Upper lobe of left lung (tissue), 4 donors: ENCODE measurements at regions not wholly inside any gene's neighbourhood (a gene's known extent, or its start where the extent isn't known, plus 50 kb on each side); places are given as distances from the start of the nearest gene placed in this dataset.

ENCODE experiments used
- CTCF ChIP-seq, 6 experiments: fragments of 450-650 bp in 4 of 6; fragments of 200-600 bp in 2 of 6; sonication (generic) in 2 of 6; IDR thresholded peaks; one replicate each; pipeline ENCODE4 v1.5.1; 2016 to 2019; ENCODE audit warnings: antibody characterized with exemption in 6 of 6
- EP300 ChIP-seq, 4 donors: sonication (generic); formaldehyde crosslinking; IDR thresholded peaks; one replicate each; pipeline ENCODE4 v1.5.1; 2017; ENCODE audit warnings: antibody characterized with exemption in 4 of 4, control low read depth in 2 of 4
- POLR2A ChIP-seq, 4 donors: fragments of 450-650 bp; IDR thresholded peaks; one replicate each; pipeline ENCODE4 v1.5.1; 2016 to 2017; ENCODE audit warnings: antibody characterized with exemption in 4 of 4, mild to moderate bottlenecking in 2 of 4
- POLR2AphosphoS5 ChIP-seq, 2 donors: sonication (generic); formaldehyde crosslinking; IDR thresholded peaks; one replicate each; pipeline ENCODE4 v1.5.1; 2017; ENCODE audit warnings: antibody characterized with exemption in 2 of 2

DNA sequence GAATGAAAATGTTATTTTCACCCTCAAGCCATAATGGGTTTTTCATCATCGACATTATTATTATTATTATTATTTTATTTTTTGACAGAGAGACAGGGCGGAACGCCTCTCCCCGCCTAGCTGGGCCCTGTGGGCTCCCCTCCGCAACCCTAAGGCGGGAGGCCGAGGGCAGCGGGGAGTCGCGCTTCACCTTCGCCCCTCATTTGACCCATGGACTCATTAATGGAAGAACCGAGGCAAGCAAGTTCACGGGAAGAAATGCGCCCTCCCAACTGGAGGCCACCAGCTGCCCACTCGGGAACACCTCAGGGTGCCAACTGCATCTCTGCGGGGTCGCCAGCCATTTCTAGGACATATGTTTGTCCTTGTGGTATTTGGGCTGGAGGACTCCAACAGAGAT is 115.3 kb upstream of the KIRREL3 start:
- no peak for TF ChIP-seq CTCF (IDR thresholded peaks at IDR 0.05)
- no peak for TF ChIP-seq POLR2A (IDR thresholded peaks at IDR 0.05)
- TF ChIP-seq POLR2AphosphoS5 (IDR thresholded peaks at IDR 0.05), result no peak
- TF ChIP-seq EP300 (IDR thresholded peaks at IDR 0.05), result no peak
